ENCODE measurements at regions not wholly inside any gene's neighbourhood (a gene's known extent, or its start where the extent isn't known, plus 50 kb on each side); places are given as distances from the start of the nearest gene placed in this dataset.
"Not testable (repeated sequence)": the region's sequence is repeated elsewhere in the genome, so short reads cannot be mapped to it uniquely, and the experiment has no call there.

DNA sequence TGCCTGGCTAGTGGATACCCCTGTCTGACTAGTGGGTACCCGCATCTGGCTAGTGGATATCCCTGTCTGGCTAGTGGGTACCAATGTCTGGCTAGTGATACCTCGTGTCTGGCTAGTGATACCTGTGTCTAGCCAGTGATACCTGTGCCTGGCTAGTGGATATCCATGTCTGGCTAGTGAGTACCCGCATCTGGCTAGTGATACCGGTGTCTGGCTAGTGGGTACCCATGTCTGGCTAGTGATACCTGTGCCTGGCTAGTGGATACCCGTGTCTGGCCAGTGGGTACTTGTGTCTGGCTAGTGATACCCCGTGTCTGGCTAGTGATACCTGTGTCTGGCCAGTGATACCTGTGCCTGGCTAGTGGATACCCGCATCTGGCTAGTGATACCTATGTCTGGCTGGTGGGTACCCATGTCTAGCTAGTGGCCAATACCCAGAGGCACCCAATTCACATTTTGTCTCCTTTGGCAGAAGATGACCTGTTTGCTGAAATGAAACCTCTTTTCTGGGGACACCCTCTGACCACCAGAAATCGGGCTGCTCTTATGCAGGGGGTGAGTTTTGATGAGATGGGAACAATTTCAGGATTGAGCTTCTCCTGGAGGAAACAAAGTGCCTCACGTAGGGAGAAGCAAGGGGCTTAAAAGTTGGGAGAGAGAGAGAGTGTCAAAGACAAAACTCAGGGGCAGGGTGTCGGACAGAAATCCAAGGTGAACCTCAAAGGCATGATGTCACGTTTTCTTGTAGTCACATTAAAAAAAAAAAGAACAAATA is 63.4 kb downstream of the SMIM38 start:
- no peak for DNase-seq

- no peak for DNase-seq
Observed at GRCh38 chr11:69219991-69220390, 64.3 kb downstream of the SMIM38 start.

GRCh38 chr11:69220561-69221051 is 64.9 kb downstream of the SMIM38 start:
- peak in 8 of 58 donors; percentile 11 to 39 (median 24) for DNase-seq

- no peak for DNase-seq
Observed at GRCh38 chr11:69221086-69221485, 65.4 kb downstream of the SMIM38 start.

DNA sequence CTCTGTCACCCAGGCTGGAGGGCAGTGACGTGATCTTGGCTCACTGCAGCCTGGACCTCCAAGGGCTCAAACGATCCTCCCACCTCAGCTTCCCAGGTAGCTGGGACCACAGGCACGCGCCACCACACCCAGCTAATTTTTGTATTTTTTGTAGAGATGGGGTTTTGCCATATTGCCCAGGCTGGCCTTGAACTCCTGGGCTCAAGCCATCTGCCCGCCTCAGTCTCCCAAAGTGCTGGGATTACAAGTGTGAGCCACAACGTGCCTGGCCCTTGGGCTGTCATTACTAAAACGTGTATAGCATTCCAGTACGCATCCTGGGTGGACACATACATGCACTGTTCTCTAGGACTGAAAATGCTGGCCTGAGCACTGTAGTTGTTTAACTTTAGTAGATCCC is 65.9 kb downstream of the SMIM38 start:
- not testable (repeated sequence) for DNase-seq

- DNase-seq = no peak
Observed at GRCh38 chr11:69227271-69227670, 66.7 kb upstream of the MYEOV start.

DNA sequence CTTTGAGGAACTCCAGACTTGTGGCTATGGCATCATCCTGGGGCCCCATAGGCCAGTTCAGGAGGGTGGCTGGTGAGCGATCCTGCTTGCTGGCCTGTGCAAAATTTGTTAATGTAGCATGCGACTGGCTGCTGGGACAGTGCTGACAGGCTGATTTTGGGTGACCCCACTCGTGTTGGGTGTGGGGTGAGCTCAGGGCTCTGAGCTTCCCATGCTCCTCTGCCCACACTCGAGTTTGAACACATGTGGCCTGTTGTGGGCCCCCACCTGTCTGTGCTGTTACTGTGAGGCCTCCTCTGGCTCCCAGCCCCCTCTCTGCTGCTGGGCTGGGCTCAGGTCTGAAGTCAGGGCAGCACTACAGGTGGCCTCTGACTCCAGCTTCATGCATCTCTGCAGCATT is 64.4 kb upstream of the MYEOV start:
- DNase-seq = no peak

DNA sequence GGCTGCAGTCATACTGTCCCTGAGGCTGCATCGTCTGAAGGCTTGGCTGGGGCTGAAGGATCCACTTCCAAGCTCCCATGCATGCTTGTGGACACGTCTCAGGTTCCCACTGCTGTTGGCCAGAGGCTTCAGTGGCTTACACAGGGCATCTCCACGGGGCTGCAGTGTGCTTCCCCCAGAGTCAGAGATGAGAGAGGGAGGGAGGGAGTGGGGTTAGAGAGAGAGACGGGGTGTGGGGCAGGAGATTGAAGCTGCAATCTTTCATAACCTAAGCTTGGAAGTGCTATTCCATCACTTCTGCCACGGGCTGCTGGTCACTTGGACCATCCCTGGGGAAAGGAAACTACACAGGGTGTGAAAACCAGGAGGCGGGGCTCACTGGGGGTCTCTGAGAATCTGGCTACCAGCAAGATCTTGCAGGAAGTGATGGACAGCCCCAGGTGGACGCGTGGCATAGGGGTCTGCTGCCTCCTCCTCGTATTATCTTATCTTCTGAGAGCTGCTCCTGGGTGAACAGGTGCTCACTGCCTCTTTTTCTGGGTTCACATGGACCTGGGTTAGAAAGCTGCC is 63.0 kb upstream of the MYEOV start:
- DNase-seq = no peak

- no peak for DNase-seq
Observed at GRCh38 chr11:69231466-69232018, 62.4 kb upstream of the MYEOV start.

DNA sequence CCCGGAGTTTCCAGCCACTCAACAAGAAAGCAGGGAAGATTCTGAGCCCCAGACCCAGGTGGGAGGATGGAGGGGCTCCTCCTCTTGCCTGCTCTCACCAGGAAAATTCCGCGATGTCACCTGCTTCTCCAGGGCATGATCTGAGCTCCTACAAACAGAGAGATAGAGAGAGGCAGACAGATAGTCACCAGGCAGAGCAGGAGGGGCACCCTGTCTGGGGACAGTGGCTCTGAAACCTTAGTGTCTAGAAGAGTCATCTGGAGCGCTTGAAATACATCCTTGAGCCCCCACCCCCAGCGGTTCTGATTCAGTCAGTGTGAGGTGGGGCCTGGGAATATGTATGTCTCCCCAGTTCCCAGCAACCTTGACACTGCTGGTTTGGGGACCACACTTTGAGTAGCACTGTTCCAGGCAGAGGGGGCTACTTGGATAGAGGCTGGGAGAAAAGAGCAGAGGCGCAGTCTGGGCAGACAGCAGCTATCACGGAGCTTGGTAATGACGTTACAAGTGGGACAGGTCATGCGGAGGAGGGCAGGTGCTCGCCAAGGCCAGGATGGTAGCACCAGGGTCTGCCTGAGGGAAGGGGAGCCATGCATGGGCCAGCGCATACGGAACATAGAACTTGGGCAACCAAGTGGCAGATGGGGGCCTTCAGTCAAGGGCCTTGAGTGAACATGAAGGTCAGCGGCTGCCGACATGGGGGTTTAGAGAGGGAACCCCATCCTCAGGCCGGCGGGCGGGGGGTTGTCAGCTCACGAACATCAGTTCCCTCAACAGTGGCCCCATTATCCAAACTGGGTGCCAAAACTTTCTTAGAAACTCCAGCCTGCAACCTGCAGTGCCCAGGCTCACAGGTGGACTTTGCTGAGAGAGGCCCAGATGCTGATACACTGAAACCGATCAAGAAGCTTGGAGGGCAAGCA is 60.9 kb upstream of the MYEOV start:
- DNase-seq = no peak

GRCh38 chr11:69233744-69234570 is 60.0 kb upstream of the MYEOV start:
- no peak for DNase-seq

DNA sequence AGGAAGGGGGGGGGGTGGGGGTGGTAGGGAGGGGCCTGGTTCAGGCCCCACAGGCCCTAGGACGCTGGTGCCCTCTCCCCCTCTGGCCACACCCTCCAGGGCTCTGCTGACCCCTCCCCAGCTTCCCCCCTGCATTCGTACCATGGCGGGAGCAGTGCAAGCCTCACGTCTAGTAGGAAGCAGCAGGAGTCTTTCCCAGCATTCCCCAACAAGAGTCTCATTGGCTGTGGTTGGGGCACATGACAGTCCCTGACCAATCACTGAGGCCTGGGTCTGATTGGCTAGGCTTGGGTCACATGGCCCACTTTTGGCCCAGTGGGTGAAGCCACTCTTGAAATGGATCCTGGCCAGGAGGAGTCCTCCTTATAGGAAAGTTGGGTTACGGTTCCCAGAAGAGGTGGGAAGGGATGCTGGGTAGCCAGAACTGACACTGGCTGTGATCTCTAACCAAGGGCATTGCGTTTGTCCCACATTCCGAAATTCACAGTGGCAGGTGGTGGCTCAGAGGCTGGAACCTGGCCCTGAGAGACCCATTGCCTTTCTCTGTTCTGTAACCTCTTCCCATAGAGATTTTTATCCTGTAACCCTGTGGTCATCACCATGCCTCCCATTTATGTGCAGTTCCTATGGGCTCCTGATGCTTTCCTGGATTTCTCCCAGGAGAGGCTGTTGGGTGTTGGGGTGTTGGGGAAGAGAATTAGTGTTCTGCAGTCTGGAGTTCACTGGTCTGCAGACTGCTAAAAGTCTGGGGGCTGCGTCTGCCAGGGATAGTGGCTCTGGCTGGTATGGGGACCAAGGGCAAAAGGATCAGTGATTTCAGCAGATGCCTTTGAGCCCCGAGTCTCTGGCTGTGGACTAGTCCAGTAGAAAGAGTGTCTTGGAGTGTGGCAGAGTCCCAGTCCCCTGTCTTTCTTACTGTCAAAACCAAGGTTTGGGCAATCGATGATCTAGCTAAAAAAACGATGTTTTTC is 58.9 kb upstream of the MYEOV start:
- no peak for DNase-seq

GRCh38 chr11:69238573-69239351 is 55.2 kb upstream of the MYEOV start:
- no peak for DNase-seq

DNA sequence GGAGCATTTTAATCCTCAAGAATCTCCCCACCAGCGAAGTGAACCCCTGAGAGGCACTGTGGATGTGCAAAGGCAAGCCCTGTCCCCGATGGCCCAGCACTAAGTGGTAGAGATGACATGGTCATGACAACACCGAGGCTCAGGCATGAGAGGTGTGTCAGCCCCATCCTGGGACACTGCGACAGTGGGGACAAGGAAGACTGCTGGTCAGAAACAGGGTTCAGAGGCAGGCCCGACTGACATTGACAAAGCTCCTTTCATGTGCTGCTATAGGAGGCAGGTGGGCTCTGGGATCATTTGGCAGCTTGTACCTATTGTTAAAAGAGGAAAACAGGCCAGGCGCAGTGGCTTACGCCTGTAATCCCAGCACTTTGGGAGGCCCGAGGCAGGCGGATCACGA is 54.3 kb upstream of the MYEOV start:
- DNase-seq = no peak

DNA sequence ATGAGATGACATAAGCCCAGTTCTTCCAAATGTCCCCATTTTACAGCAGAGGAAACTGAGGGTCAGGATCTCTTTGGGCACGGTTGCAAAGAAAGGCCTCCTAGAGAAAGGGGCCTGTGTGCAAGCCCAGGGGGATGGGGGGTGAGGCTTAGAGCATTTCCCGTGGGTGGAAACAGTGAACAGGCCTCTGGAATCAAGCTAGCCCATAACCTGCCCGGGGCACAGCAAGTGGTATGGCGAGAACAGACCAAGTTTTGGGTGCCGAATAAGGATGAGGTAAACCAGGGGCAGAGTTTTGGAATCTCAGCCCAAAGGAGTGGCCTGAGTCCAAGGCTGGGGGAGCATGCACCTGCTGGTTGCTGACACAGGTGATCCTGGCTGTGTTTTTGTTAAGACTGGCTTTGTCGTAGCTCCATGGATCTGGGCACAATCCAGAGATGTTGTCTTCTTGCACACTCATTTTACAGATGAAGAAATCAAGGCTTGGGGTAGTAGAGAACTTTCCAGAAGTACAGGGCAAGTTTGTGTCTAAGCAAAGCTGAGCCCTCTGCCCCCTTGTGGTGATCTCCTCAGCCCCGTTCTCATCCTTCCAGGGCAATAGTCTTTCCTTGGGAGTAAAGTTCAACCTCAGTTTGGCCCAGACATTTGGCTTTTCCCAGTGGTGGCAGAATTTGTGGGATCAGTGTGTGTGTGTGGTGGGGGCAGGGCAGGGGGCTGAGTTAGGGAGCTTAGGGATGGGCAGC is 53.5 kb upstream of the MYEOV start:
- no peak for DNase-seq

DNA sequence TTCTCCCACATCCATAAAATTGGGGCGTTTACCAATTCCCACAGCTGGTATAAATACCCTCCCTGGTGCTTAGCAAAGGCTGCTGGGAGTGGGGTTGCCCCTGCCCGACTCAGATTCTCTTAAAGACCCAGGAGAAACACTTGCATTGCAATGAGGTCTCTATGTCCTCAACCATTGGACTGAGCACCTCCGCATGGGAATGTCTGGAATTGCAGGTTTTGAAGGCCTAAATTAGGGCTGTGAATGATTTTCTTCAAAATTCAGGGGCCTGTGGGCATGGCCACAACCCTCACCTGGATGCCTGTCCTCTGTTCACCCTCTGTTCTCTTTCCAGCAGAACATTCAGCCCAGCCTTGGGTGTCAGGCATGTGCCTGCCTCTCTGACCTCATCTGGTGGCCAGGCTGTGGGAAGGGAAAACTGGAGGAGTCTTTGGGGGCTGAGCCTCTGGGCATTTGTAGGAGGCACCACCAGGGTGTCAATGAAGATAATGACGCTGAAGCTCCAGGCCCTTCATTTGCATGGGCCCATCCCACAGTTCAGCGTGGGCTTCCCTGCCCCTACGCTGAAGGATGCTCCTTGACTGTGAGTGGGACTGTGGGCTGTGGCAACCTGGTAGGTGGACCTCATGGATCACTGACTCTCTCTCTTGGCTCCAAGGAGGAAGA is 52.7 kb upstream of the MYEOV start:
- no peak for DNase-seq

DNA sequence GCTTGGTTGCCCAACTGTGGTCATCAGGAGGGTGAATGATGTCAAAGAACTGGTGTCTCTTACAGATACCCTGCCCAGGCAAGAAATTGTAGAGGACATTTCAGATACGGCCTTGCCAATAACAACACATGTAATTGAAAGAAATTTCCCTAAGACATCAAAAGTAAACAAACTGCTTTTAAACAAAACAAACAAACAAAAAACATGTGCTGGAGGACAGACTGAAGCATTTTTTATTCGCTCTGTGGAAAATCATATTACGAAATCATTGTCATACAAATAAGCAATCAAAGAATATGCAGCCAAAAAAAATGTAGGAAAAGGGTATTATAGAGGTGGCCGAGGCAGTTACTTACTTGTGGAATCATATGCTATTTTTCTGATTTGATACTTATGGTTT is 52.1 kb upstream of the MYEOV start:
- DNase-seq = no peak
